ENCODE measurements at regions not wholly inside any gene's neighbourhood (a gene's known extent, or its start where the extent isn't known, plus 50 kb on each side); places are given as distances from the start of the nearest gene placed in this dataset.

DNA sequence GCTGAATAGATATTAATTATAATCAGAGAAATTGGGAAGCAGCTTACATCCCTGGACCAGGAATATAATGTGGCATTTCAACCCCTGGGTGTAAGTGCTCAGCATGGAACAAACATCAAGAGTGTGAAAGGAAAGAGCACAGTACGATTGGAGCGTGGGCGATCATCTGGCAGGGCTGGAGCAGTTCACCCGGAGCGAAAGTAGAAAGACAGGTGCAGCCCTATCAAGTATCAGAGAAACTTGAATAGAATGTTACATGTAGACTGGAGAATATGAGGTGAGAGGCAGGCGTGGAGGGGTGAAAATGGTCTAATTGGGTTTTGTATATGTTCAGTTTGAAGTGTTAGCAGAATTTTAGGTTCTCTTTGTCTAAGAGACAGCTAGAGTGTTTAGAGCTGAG, 303.0 kb downstream of the MDFIC start:
- peak overlapping the region; percentile 37 for H3K4me3 Mint-ChIP-seq
- peaks cover 65% of the 10 kb centered on the region for H3K4me1 Mint-ChIP-seq
- peak overlapping the region; percentile 62 for H3K27ac Mint-ChIP-seq
- DNase-seq: no peak
- H3K36me3 Mint-ChIP-seq (ENCODE audit: low read depth): no peaks in the 10 kb centered on the region
- TF ChIP-seq, protein P1, sequence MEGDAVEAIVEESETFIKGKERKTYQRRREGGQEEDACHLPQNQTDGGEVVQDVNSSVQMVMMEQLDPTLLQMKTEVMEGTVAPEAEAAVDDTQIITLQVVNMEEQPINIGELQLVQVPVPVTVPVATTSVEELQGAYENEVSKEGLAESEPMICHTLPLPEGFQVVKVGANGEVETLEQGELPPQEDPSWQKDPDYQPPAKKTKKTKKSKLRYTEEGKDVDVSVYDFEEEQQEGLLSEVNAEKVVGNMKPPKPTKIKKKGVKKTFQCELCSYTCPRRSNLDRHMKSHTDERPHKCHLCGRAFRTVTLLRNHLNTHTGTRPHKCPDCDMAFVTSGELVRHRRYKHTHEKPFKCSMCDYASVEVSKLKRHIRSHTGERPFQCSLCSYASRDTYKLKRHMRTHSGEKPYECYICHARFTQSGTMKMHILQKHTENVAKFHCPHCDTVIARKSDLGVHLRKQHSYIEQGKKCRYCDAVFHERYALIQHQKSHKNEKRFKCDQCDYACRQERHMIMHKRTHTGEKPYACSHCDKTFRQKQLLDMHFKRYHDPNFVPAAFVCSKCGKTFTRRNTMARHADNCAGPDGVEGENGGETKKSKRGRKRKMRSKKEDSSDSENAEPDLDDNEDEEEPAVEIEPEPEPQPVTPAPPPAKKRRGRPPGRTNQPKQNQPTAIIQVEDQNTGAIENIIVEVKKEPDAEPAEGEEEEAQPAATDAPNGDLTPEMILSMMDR (IDR thresholded peaks at IDR 0.05): no peak
- no peaks in the 10 kb centered on the region for H3K9me3 Mint-ChIP-seq
- H3K27me3 Mint-ChIP-seq (ENCODE audit: low read depth, poor library complexity): no peaks in the 10 kb centered on the region

DNA sequence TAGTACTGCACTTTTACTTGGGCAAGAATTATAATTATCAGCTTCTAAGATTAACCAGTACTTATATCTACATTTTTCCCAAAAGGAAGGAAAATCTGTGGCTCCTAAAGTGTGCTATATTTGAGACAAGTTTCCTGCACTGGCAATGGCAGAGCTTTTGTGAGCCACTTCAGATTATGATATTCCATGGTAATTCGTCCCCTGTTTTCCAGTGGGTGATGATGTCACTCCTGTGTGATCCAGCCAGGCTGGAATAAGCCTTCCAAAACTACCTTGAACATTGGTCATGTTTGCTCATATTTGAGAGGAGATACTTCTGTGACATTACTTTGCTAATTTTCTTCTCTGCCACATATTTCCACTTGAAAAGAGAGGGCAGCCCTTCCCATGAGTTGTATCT, 302.1 kb downstream of the MDFIC start:
- Mint-ChIP-seq H3K27ac (no peak overlapping the region), H3K4me3 (no peak overlapping the region), H3K4me1 (peaks cover 57% of the 10 kb centered on the region), H3K9me3 (no peaks in the 10 kb centered on the region), H3K36me3 (ENCODE audit: low read depth) (no peaks in the 10 kb centered on the region), H3K27me3 (ENCODE audit: low read depth, poor library complexity) (no peaks in the 10 kb centered on the region)
- TF ChIP-seq, protein P1 (IDR thresholded peaks at IDR 0.05): no peak
- DNase-seq: no peak

DNA sequence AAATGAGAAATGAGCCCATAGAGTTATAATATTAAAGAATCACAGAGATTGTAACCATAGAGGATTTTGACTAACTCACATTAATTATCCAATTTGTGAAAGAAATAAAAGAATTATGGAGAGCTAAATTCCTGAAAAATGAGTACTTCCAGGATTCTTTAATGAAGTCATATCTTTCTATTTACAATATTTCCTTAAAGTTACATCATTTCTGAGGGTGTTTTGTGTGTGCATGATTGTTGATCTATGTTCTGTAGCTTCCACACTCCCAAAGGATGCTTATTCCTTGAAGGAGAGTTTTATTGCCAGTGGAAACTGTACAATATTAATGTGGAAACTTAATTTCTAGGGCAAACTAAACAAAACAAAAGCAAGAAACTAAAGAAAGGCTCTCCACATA, 299.6 kb downstream of the MDFIC start:
- H3K27ac Mint-ChIP-seq: no peak overlapping the region
- TF ChIP-seq, protein P1 (IDR thresholded peaks at IDR 0.05): no peak
- no peak overlapping the region for H3K4me3 Mint-ChIP-seq
- H3K9me3 Mint-ChIP-seq: no peaks in the 10 kb centered on the region
- no peaks in the 10 kb centered on the region for H3K36me3 Mint-ChIP-seq (ENCODE audit: low read depth)
- peaks cover 52% of the 10 kb centered on the region for H3K4me1 Mint-ChIP-seq
- no peaks in the 10 kb centered on the region for H3K27me3 Mint-ChIP-seq (ENCODE audit: low read depth, poor library complexity)
- no peak for DNase-seq

DNA sequence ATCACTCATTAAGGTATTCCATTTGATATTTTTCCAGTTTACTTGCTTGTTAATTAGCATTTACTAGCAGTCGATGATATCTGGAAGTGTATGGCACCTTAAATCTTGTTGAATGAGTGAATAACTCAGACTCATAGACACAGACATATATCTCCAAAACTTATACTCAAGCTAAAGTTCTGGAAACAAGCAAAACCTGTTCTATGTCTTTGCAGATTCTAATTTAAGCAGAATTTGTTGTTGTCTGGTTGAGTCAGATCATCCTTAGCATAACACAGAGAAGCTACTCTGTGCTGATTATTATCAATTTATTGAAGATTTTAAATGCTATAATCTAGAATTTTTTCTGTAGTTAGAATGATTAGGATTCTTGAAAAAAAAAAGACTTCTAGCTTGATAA, 296.2 kb downstream of the MDFIC start:
- Mint-ChIP-seq H3K4me1 (peaks cover 22% of the 10 kb centered on the region), H3K9me3 (no peaks in the 10 kb centered on the region), H3K27ac (no peak overlapping the region), H3K4me3 (no peak overlapping the region), H3K27me3 (ENCODE audit: low read depth, poor library complexity) (no peaks in the 10 kb centered on the region), H3K36me3 (ENCODE audit: low read depth) (no peaks in the 10 kb centered on the region)
- no peak for DNase-seq
- TF ChIP-seq, protein P1 (IDR thresholded peaks at IDR 0.05): no peak

DNA sequence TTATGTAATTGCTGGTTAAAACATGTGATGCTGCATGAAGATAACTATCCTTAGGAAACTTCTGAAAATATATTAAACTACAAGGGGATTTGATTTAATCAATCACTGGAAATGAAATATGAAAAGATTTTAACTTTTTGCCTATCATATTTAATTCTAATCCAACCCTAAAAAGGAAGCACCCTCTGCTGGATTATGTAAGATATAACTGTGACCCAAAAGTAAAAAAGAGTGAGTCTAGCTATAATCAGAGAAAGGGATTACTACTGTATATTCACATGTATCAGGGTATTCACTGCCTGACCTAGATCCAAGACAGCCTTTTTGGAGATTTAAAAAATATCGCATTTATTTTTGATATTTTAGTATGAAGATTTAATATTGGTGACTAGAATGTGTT, 295.5 kb downstream of the MDFIC start:
- no peak overlapping the region for H3K4me3 Mint-ChIP-seq
- H3K27me3 Mint-ChIP-seq (ENCODE audit: low read depth, poor library complexity): no peaks in the 10 kb centered on the region
- TF ChIP-seq, protein P1 (IDR thresholded peaks at IDR 0.05): no peak
- peaks cover 16% of the 10 kb centered on the region for H3K4me1 Mint-ChIP-seq
- no peaks in the 10 kb centered on the region for H3K36me3 Mint-ChIP-seq (ENCODE audit: low read depth)
- no peak for DNase-seq
- H3K9me3 Mint-ChIP-seq: no peaks in the 10 kb centered on the region
- no peak overlapping the region for H3K27ac Mint-ChIP-seq

DNA sequence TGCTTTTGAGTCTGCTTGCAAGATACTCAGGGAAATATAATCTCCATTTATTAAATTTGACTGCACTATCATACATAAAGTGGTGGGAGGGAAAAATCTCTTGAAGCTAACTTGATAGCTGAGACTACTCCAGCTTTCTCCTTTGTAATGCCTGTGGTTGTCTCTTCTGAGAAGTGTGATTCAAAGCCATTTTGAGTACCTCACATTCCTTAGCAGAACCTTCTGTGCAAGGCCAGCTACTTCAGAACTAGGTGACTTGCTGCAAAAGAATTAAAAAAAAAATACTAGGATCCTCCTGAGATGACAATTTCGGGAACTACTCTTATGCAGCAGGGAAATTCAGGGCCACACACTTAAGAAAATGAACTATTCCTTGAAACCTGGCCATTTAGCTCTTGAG, 294.8 kb downstream of the MDFIC start:
- H3K4me1 Mint-ChIP-seq: peaks cover 10% of the 10 kb centered on the region
- no peak for DNase-seq
- no peaks in the 10 kb centered on the region for H3K9me3 Mint-ChIP-seq
- no peak overlapping the region for H3K27ac Mint-ChIP-seq
- H3K36me3 Mint-ChIP-seq (ENCODE audit: low read depth): no peaks in the 10 kb centered on the region
- H3K27me3 Mint-ChIP-seq (ENCODE audit: low read depth, poor library complexity): no peaks in the 10 kb centered on the region
- TF ChIP-seq, protein P1 (IDR thresholded peaks at IDR 0.05): no peak
- H3K4me3 Mint-ChIP-seq: no peak overlapping the region

Data from nephron progenitor cell (in vitro differentiated cells).